Osteocyte (in vitro differentiated cells): ENCODE measurements at regions not wholly inside any gene's neighbourhood (a gene's known extent, or its start where the extent isn't known, plus 50 kb on each side); places are given as distances from the start of the nearest gene placed in this dataset.

Experiments used
- DNase-seq: peaks from one replicate; pipeline ENCODE4 v3.0.0; 2021; ENCODE audit warnings: mixed read lengths; ENCODE audit not compliant: unreplicated experiment; ENCODE audit errors: extremely low spot score
- H3K27ac Mint-ChIP-seq: one replicate; pipeline ENCODE4 v1.8.0; 2021; ENCODE audit warnings: mild to moderate bottlenecking, mixed read lengths; ENCODE audit not compliant: unreplicated experiment
- H3K27me3 Mint-ChIP-seq: one replicate; pipeline ENCODE4 v1.8.0; 2021; ENCODE audit warnings: mixed read lengths; ENCODE audit not compliant: unreplicated experiment
- H3K36me3 Mint-ChIP-seq: one replicate; pipeline ENCODE4 v1.8.0; 2021; ENCODE audit warnings: mixed read lengths; ENCODE audit not compliant: unreplicated experiment
- H3K4me1 Mint-ChIP-seq: one replicate; pipeline ENCODE4 v1.8.0; 2021; ENCODE audit warnings: mixed read lengths; ENCODE audit not compliant: unreplicated experiment
- H3K4me3 Mint-ChIP-seq: one replicate; pipeline ENCODE4 v1.8.0; 2021; ENCODE audit warnings: mild to moderate bottlenecking, moderate library complexity, mixed read lengths; ENCODE audit not compliant: unreplicated experiment
- H3K9me3 Mint-ChIP-seq: one replicate; pipeline ENCODE4 v1.8.0; 2021; ENCODE audit warnings: mixed read lengths; ENCODE audit not compliant: unreplicated experiment
- CTCF ChIP-seq: fragments of 200-600 bp; sonication (generic); IDR thresholded peaks from 2 replicates; pipeline ENCODE4 v1.5.0; 2021; ENCODE audit warnings: antibody characterized with exemption, mild to moderate bottlenecking, moderate library complexity

- Mint-ChIP-seq H3K36me3 (peaks cover 3% of the 10 kb centered on the region), H3K9me3 (peaks cover 4% of the 10 kb centered on the region), H3K4me1 (peaks cover 14% of the 10 kb centered on the region), H3K27me3 (no peaks in the 10 kb centered on the region), H3K27ac (no peak overlapping the region), H3K4me3 (no peak overlapping the region)
- no peak for DNase-seq
- TF ChIP-seq CTCF = no peak
Measured at GRCh38 chr13:79680485-79680884, 199.5 kb downstream of the NDFIP2 start.

- Mint-ChIP-seq H3K9me3 (peaks cover 4% of the 10 kb centered on the region), H3K27me3 (no peaks in the 10 kb centered on the region), H3K36me3 (peaks cover 3% of the 10 kb centered on the region), H3K4me3 (no peak overlapping the region), H3K4me1 (peaks cover 14% of the 10 kb centered on the region), H3K27ac (no peak overlapping the region)
- peak; percentile 83 for TF ChIP-seq CTCF
- no peak for DNase-seq
Measured at GRCh38 chr13:79679334-79679733, 198.4 kb downstream of the NDFIP2 start.

GRCh38 chr13:79678100-79678499 lies 197.1 kb downstream of the NDFIP2 start:
- Mint-ChIP-seq H3K9me3 (peaks cover 4% of the 10 kb centered on the region), H3K27ac (no peak overlapping the region), H3K4me1 (peaks cover 27% of the 10 kb centered on the region), H3K27me3 (no peaks in the 10 kb centered on the region), H3K36me3 (peaks cover 3% of the 10 kb centered on the region), H3K4me3 (no peak overlapping the region)
- TF ChIP-seq CTCF = no peak
- DNase-seq = no peak

GRCh38 chr13:79675931-79676660 lies 195.1 kb downstream of the NDFIP2 start:
- Mint-ChIP-seq H3K27ac (no peak overlapping the region), H3K27me3 (no peaks in the 10 kb centered on the region), H3K9me3 (no peaks in the 10 kb centered on the region), H3K36me3 (no peaks in the 10 kb centered on the region), H3K4me3 (no peak overlapping the region), H3K4me1 (peaks cover 43% of the 10 kb centered on the region)
- no peak for TF ChIP-seq CTCF
- DNase-seq = no peak

GRCh38 chr13:79674765-79675515 lies 194.0 kb downstream of the NDFIP2 start:
- H3K27ac Mint-ChIP-seq = no peak overlapping the region
- H3K27me3 Mint-ChIP-seq = no peaks in the 10 kb centered on the region
- no peaks in the 10 kb centered on the region for H3K9me3 Mint-ChIP-seq
- peaks cover 45% of the 10 kb centered on the region for H3K4me1 Mint-ChIP-seq
- H3K36me3 Mint-ChIP-seq = no peaks in the 10 kb centered on the region
- no peak for DNase-seq
- H3K4me3 Mint-ChIP-seq = no peak overlapping the region
- TF ChIP-seq CTCF = no peak
